Uterus (tissue), 2 donors: ENCODE measurements at regions not wholly inside any gene's neighbourhood (a gene's known extent, or its start where the extent isn't known, plus 50 kb on each side); places are given as distances from the start of the nearest gene placed in this dataset.

Experiments
- POLR2A ChIP-seq, 2 donors: fragments of 450-650 bp; IDR thresholded peaks; one replicate each; pipeline ENCODE4 v1.6.1; 2016; ENCODE audit warnings: antibody characterized with exemption in 2 of 2, mild to moderate bottlenecking in 1 of 2, moderate library complexity in 1 of 2
- TF ChIP-seq, protein P1 (sequence below), 4 experiments: fragments of 200-600 bp in 2 of 4; fragments of 450-650 bp in 2 of 4; sonication (generic) in 2 of 4; IDR thresholded peaks; one replicate each; pipeline ENCODE4 v1.5.1; 2016 to 2019; ENCODE audit warnings: antibody characterized with exemption in 4 of 4, mild to moderate bottlenecking in 2 of 4, moderate library complexity in 1 of 4

DNA sequence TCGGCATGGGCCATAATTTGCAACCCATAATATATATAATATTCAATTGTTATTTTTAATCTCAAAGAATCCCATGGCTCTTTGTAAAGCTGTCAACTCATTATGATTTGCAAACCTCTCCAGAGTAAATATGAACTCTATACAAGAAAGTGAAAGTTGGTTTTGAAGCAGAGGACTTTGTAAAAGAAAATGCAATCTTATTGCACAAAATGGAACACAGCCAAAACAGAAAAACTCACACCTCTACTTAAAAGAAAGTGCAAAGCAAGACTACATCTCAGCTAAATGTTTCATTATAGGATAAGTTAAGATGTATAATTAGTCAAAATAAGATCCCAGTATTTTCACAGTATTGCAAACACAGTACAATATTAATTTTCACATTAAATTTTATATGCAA, 111.2 kb upstream of the FLRT2 start:
- TF ChIP-seq, protein P1, sequence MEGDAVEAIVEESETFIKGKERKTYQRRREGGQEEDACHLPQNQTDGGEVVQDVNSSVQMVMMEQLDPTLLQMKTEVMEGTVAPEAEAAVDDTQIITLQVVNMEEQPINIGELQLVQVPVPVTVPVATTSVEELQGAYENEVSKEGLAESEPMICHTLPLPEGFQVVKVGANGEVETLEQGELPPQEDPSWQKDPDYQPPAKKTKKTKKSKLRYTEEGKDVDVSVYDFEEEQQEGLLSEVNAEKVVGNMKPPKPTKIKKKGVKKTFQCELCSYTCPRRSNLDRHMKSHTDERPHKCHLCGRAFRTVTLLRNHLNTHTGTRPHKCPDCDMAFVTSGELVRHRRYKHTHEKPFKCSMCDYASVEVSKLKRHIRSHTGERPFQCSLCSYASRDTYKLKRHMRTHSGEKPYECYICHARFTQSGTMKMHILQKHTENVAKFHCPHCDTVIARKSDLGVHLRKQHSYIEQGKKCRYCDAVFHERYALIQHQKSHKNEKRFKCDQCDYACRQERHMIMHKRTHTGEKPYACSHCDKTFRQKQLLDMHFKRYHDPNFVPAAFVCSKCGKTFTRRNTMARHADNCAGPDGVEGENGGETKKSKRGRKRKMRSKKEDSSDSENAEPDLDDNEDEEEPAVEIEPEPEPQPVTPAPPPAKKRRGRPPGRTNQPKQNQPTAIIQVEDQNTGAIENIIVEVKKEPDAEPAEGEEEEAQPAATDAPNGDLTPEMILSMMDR (IDR thresholded peaks at IDR 0.05), result no peak
- no peak for TF ChIP-seq POLR2A (IDR thresholded peaks at IDR 0.05)
